ENCODE measurements at regions not wholly inside any gene's neighbourhood (a gene's known extent, or its start where the extent isn't known, plus 50 kb on each side); places are given as distances from the start of the nearest gene placed in this dataset.

DNA sequence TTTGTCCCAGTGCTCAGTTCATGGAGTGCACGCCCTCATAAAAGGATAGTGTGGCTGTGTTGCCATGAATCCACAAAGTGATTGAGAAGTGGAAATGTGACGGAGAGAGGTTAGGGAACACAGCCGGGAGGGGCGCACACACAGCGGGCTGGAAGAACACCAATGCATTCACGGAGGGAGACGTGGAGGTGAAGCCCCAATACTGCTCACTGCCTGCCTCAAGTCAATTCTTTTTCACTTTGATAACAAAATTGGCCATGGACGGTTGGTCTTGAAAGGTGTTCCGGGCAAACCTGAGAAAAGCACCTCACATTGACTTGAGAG, 424.1 kb downstream of the MED10 start:
- WGBS, 2 donors = 83 to 88% methylated on average over 9 of the region's 9 CpGs

DNA sequence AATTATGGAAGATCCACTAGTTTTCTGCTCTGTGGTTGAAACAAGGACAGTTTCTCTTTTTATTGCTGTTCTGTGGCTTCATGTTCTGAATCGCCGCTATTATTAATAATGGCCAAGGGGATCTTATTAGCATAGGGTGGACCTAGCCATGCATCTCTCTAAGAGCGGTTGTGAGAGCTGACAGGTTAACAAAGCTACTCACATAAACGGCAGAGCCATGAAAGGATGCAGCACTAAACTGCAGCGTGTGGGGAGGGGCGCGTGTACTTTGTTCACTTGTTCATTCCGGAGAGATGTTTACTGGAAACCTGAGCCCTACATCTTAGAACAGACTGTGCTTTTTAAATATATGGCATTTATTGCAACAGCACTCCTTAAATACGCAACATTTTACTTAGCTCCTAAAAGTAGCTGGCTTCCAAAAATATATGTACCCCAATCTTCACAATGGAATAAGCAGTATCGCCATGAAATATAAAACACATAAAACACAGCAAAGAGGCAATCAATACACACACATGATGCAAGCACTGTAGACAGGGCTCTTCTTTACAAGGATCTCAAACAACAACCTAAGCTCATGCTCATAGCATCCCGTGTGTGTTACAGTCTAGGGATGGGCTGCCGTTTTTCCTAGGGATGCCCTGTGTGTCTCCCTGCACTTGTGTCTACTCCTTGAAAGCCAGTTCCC, 424.6 kb downstream of the MED10 start:
- Histone ChIP-seq H3K27me3 (ENCODE audit: control insufficient read depth in 1 of 2, insufficient read depth in 2 of 2, low read length in 2 of 2) (no peaks in the 10 kb centered on the region), H3K36me3 (ENCODE audit: control insufficient read depth in 2 of 2, insufficient read depth in 2 of 2, low read length in 1 of 2) (no peaks in the 10 kb centered on the region), H3K4me1 (ENCODE audit: control insufficient read depth in 2 of 2, insufficient read depth in 2 of 2, low read length in 1 of 2) (no peaks in the 10 kb centered on the region), H3K27ac (ENCODE audit: low read depth in 2 of 2, low read length in 1 of 2) (no peak overlapping the region), H3K4me3 (ENCODE audit: low read depth in 1 of 2, low read length in 2 of 2) (no peak overlapping the region), H3K9me3 (ENCODE audit: control insufficient read depth in 2 of 2, insufficient read depth in 1 of 2, low read depth in 1 of 2, low read length in 1 of 2) (peaks cover 0 to 6% of the 10 kb centered on the region in 2 donors)
- 61 to 67% methylated on average over 12 of the region's 12 CpGs for WGBS, 2 donors

More for the DNA sequence above, 424.1 kb downstream of the MED10 start:
- H3K36me3 ChIP-seq (ENCODE audit: control insufficient read depth in 2 of 2, insufficient read depth in 2 of 2, low read length in 1 of 2) = no peaks in the 10 kb centered on the region
- H3K27ac ChIP-seq (ENCODE audit: low read depth in 2 of 2, low read length in 1 of 2) = no peak overlapping the region
- no peaks in the 10 kb centered on the region for H3K4me1 ChIP-seq (ENCODE audit: control insufficient read depth in 2 of 2, insufficient read depth in 2 of 2, low read length in 1 of 2)
- no peaks in the 10 kb centered on the region for H3K27me3 ChIP-seq (ENCODE audit: control insufficient read depth in 1 of 2, insufficient read depth in 2 of 2, low read length in 2 of 2)
- peaks cover 0 to 6% of the 10 kb centered on the region in 2 donors for H3K9me3 ChIP-seq (ENCODE audit: control insufficient read depth in 2 of 2, insufficient read depth in 1 of 2, low read depth in 1 of 2, low read length in 1 of 2)
- H3K4me3 ChIP-seq (ENCODE audit: low read depth in 1 of 2, low read length in 2 of 2) = no peak overlapping the region

DNA sequence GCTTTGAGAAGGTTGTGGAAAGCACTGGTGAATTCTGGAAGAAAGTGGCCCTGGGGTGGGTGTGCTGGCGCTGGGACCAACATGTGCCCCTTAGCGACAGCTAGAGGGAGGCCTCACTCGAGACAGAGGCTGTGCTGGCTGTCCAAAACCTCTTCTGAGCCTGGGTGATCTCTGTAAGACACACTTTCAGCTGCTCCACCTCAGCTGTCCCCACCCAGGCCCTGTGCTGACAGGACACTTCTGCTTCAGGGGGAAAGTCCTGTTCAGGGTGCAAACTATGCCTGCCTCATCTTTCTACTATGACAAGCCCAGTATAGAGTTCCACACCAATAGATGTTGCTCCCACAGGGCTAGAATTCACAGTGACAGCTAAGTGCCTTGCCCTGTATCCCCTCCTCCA, 426.4 kb downstream of the MED10 start:
- H3K4me3 ChIP-seq (ENCODE audit: low read depth in 1 of 2, low read length in 2 of 2) = no peak overlapping the region
- H3K36me3 ChIP-seq (ENCODE audit: control insufficient read depth in 2 of 2, insufficient read depth in 2 of 2, low read length in 1 of 2) = no peaks in the 10 kb centered on the region
- H3K9me3 ChIP-seq (ENCODE audit: control insufficient read depth in 2 of 2, insufficient read depth in 1 of 2, low read depth in 1 of 2, low read length in 1 of 2) = peaks cover 0 to 6% of the 10 kb centered on the region in 2 donors
- no peaks in the 10 kb centered on the region for H3K4me1 ChIP-seq (ENCODE audit: control insufficient read depth in 2 of 2, insufficient read depth in 2 of 2, low read length in 1 of 2)
- H3K27me3 ChIP-seq (ENCODE audit: control insufficient read depth in 1 of 2, insufficient read depth in 2 of 2, low read length in 2 of 2) = no peaks in the 10 kb centered on the region
- H3K27ac ChIP-seq (ENCODE audit: low read depth in 2 of 2, low read length in 1 of 2) = no peak overlapping the region
- WGBS, 2 donors = 65 to 69% methylated on average over 3 of the region's 3 CpGs

DNA sequence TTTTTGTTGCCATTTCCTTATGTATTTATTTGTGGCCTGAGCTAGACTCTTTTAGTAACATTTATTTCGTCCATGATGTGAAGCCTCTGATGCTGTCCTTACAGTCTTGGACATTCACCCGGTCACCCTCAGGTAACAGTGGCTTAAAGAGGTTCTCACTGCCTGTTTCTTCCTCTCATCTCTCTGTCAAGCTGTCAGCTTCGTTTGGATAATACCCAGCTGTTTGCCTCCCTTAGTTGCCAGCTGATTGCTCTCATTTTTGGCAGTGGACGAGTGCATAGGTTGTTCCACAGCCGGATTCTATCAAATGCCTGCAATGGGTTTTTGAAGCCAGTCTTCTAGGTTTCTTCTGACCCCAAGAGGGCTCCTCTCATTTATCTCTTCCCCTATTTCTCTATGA, 427.7 kb downstream of the MED10 start:
- H3K27me3 ChIP-seq (ENCODE audit: control insufficient read depth in 1 of 2, insufficient read depth in 2 of 2, low read length in 2 of 2) = no peaks in the 10 kb centered on the region
- H3K9me3 ChIP-seq (ENCODE audit: control insufficient read depth in 2 of 2, insufficient read depth in 1 of 2, low read depth in 1 of 2, low read length in 1 of 2) = peaks cover 0 to 6% of the 10 kb centered on the region in 2 donors
- no peak overlapping the region for H3K27ac ChIP-seq (ENCODE audit: low read depth in 2 of 2, low read length in 1 of 2)
- H3K4me1 ChIP-seq (ENCODE audit: control insufficient read depth in 2 of 2, insufficient read depth in 2 of 2, low read length in 1 of 2) = no peaks in the 10 kb centered on the region
- 41 to 45% methylated on average over 5 of the region's 5 CpGs for WGBS, 2 donors
- H3K4me3 ChIP-seq (ENCODE audit: low read depth in 1 of 2, low read length in 2 of 2) = no peak overlapping the region
- H3K36me3 ChIP-seq (ENCODE audit: control insufficient read depth in 2 of 2, insufficient read depth in 2 of 2, low read length in 1 of 2) = no peaks in the 10 kb centered on the region

DNA sequence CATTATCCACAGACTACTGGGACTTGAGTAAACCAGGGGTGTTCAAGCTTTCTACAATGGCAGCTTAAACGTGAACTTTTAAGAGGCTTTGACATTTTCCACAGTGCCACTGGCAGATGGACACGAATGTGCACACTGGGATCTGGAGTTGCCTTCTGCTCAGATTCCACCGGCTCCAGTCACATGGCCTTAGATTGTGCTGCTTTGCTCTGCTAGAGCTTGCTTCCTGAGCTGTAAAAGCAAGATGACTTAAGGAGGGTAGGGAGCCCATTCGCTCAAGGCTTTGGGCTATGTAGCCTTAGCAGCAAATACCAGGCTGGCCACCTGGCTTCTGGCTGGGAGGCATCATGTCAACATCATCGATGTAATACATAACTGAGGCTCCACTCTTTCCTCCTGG, 436.9 kb downstream of the MED10 start:
- Histone ChIP-seq H3K4me3 (ENCODE audit: low read depth in 1 of 2, low read length in 2 of 2) (no peak overlapping the region), H3K4me1 (ENCODE audit: control insufficient read depth in 2 of 2, insufficient read depth in 2 of 2, low read length in 1 of 2) (no peaks in the 10 kb centered on the region), H3K27ac (ENCODE audit: low read depth in 2 of 2, low read length in 1 of 2) (no peak overlapping the region), H3K9me3 (ENCODE audit: control insufficient read depth in 2 of 2, insufficient read depth in 1 of 2, low read depth in 1 of 2, low read length in 1 of 2) (no peaks in the 10 kb centered on the region), H3K36me3 (ENCODE audit: control insufficient read depth in 2 of 2, insufficient read depth in 2 of 2, low read length in 1 of 2) (no peaks in the 10 kb centered on the region), H3K27me3 (ENCODE audit: control insufficient read depth in 1 of 2, insufficient read depth in 2 of 2, low read length in 2 of 2) (no peaks in the 10 kb centered on the region)
- 85% methylated on average over 5 of the region's 5 CpGs for WGBS, 2 donors

DNA sequence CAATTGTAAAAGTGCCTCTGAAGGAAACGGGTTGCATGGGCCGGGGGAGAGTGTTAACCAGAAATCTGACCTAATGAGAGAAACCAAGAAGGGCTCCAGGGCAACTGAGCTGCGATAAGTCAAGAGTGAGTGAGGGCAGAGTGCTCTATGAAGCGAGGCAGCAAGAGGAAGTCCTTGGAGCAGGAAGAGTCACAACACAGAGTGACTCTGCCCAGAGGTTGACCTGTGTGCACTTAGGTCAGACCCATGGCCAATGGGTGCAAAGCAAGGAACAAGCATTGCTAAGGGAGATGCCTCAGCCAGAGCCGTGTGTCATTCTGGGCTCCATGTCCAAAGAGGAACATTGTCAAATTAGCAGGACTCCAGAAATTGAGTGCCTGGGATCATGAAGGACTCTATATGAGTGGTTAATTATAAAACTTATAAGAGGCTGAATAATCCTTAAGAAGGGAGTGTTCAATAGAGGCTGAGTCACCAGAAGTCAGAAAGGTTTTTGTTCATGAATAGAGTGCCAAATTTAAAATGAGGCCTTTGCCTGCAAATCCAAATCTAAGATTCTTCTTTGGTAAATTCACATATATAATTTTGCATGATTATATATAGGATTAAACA, 438.5 kb downstream of the MED10 start:
- 71% methylated on average over 5 of the region's 5 CpGs for WGBS, 2 donors
- Histone ChIP-seq H3K27me3 (ENCODE audit: control insufficient read depth in 1 of 2, insufficient read depth in 2 of 2, low read length in 2 of 2) (no peaks in the 10 kb centered on the region), H3K9me3 (ENCODE audit: control insufficient read depth in 2 of 2, insufficient read depth in 1 of 2, low read depth in 1 of 2, low read length in 1 of 2) (no peaks in the 10 kb centered on the region), H3K36me3 (ENCODE audit: control insufficient read depth in 2 of 2, insufficient read depth in 2 of 2, low read length in 1 of 2) (no peaks in the 10 kb centered on the region), H3K4me1 (ENCODE audit: control insufficient read depth in 2 of 2, insufficient read depth in 2 of 2, low read length in 1 of 2) (no peaks in the 10 kb centered on the region), H3K4me3 (ENCODE audit: low read depth in 1 of 2, low read length in 2 of 2) (no peak overlapping the region), H3K27ac (ENCODE audit: low read depth in 2 of 2, low read length in 1 of 2) (no peak overlapping the region)

DNA sequence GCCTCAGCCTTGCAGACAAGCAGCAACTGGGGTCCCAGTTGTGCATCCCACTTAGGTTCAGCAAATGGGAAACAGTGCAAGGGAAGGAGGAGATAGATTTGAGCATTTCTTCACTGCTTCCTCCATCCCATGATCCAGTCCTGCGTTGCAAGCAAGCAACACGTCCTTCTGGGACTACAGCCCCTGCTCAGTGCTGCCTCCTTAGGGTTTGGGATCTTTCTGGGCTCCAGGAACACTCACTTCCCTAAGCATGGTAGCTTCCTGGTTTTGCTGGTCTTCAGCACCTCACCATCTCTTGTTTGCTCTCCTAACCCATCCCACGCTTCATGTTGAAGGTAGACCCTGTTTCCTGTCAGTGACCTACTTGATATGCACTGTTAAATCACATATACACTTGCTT, 444.7 kb downstream of the MED10 start:
- no peak overlapping the region for H3K4me3 ChIP-seq (ENCODE audit: low read depth in 1 of 2, low read length in 2 of 2)
- no peaks in the 10 kb centered on the region for H3K4me1 ChIP-seq (ENCODE audit: control insufficient read depth in 2 of 2, insufficient read depth in 2 of 2, low read length in 1 of 2)
- H3K36me3 ChIP-seq (ENCODE audit: control insufficient read depth in 2 of 2, insufficient read depth in 2 of 2, low read length in 1 of 2) = no peaks in the 10 kb centered on the region
- H3K27me3 ChIP-seq (ENCODE audit: control insufficient read depth in 1 of 2, insufficient read depth in 2 of 2, low read length in 2 of 2) = no peaks in the 10 kb centered on the region
- no peaks in the 10 kb centered on the region for H3K9me3 ChIP-seq (ENCODE audit: control insufficient read depth in 2 of 2, insufficient read depth in 1 of 2, low read depth in 1 of 2, low read length in 1 of 2)
- no peak overlapping the region for H3K27ac ChIP-seq (ENCODE audit: low read depth in 2 of 2, low read length in 1 of 2)
- WGBS, 2 donors = 57 to 65% methylated on average over 3 of the region's 3 CpGs

DNA sequence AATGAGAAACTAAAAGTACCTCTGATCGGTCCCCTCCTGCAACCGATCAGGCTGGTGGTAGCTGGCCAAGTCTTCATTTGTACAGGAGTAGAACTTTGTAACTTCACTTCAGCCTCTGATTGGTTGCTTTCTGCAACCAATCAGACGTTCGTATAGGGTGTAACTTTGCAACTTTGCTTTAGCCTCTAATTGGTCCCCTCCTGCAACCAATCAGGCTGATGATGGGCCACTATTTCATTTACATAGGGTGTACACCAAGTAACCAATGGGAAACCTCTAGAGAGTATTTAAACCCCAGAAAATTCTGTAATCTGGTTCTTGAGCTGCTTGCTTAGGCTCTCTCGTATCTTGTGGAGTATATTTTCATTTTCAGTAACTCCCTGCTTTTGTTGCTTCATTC, 445.5 kb downstream of the MED10 start:
- Histone ChIP-seq H3K27ac (ENCODE audit: low read depth in 2 of 2, low read length in 1 of 2) (no peak overlapping the region), H3K27me3 (ENCODE audit: control insufficient read depth in 1 of 2, insufficient read depth in 2 of 2, low read length in 2 of 2) (no peaks in the 10 kb centered on the region), H3K4me3 (ENCODE audit: low read depth in 1 of 2, low read length in 2 of 2) (no peak overlapping the region), H3K4me1 (ENCODE audit: control insufficient read depth in 2 of 2, insufficient read depth in 2 of 2, low read length in 1 of 2) (no peaks in the 10 kb centered on the region), H3K36me3 (ENCODE audit: control insufficient read depth in 2 of 2, insufficient read depth in 2 of 2, low read length in 1 of 2) (no peaks in the 10 kb centered on the region), H3K9me3 (ENCODE audit: control insufficient read depth in 2 of 2, insufficient read depth in 1 of 2, low read depth in 1 of 2, low read length in 1 of 2) (no peaks in the 10 kb centered on the region)
- WGBS, 2 donors = 79 to 87% methylated on average over 5 of the region's 5 CpGs

DNA sequence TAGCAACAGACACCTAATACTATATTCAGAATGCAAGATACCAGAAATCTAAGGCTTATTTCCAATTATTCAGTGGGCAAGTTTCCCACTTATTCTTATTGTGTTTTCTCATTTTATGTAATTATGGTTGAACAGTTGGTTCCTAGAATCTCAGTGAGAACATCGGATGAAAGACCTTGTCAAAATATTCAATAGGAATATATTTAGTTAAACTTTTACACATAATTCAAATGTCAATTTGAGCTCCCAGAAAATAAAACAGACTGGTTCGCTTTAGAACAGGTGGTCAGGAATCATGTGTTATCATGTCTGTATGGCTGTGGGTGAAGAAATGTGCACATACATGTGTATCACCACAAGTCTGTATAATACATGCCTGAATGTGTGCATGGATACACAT, 447.8 kb downstream of the MED10 start:
- H3K4me3 ChIP-seq (ENCODE audit: low read depth in 1 of 2, low read length in 2 of 2) = no peak overlapping the region
- no peak overlapping the region for H3K27ac ChIP-seq (ENCODE audit: low read depth in 2 of 2, low read length in 1 of 2)
- H3K9me3 ChIP-seq (ENCODE audit: control insufficient read depth in 2 of 2, insufficient read depth in 1 of 2, low read depth in 1 of 2, low read length in 1 of 2) = no peaks in the 10 kb centered on the region
- H3K27me3 ChIP-seq (ENCODE audit: control insufficient read depth in 1 of 2, insufficient read depth in 2 of 2, low read length in 2 of 2) = no peaks in the 10 kb centered on the region
- no peaks in the 10 kb centered on the region for H3K4me1 ChIP-seq (ENCODE audit: control insufficient read depth in 2 of 2, insufficient read depth in 2 of 2, low read length in 1 of 2)
- WGBS, 2 donors = 83 to 89% methylated on average over 2 of the region's 2 CpGs
- H3K36me3 ChIP-seq (ENCODE audit: control insufficient read depth in 2 of 2, insufficient read depth in 2 of 2, low read length in 1 of 2) = no peaks in the 10 kb centered on the region
